Nephron progenitor cell (in vitro differentiated cells): ENCODE measurements at regions not wholly inside any gene's neighbourhood (a gene's known extent, or its start where the extent isn't known, plus 50 kb on each side); places are given as distances from the start of the nearest gene placed in this dataset.

Experiments
- DNase-seq: peaks from one replicate; pipeline ENCODE4 v3.0.0; 2021
- H3K27ac Mint-ChIP-seq: 2 replicates; pipeline ENCODE4 v1.8.0; 2021; ENCODE audit warnings: mild to moderate bottlenecking, moderate library complexity, mixed read lengths
- H3K27me3 Mint-ChIP-seq: 2 replicates; pipeline ENCODE4 v1.8.0; 2021; ENCODE audit warnings: mild to moderate bottlenecking, low read depth, mixed read lengths; ENCODE audit not compliant: poor library complexity
- H3K36me3 Mint-ChIP-seq: 2 replicates; pipeline ENCODE4 v1.8.0; 2021; ENCODE audit warnings: low read depth, mixed read lengths
- H3K4me1 Mint-ChIP-seq: 2 replicates; pipeline ENCODE4 v1.8.0; 2021; ENCODE audit warnings: mixed read lengths
- H3K4me3 Mint-ChIP-seq: 2 replicates; pipeline ENCODE4 v1.8.0; 2021; ENCODE audit warnings: mild to moderate bottlenecking, moderate library complexity, mixed read lengths
- H3K9me3 Mint-ChIP-seq: 2 replicates; pipeline ENCODE4 v1.8.0; 2021; ENCODE audit warnings: mild to moderate bottlenecking, moderate library complexity, mixed read lengths
- CTCF ChIP-seq: fragments of 200-600 bp; sonication (generic); IDR thresholded peaks from 2 replicates; pipeline ENCODE4 v1.5.0; 2021; ENCODE audit warnings: antibody characterized with exemption

GRCh38 chr9:78663369-78663768 is 366.4 kb downstream of the PSAT1 start:
- DNase-seq: no peak
- H3K36me3 Mint-ChIP-seq: no peaks in the 10 kb centered on the region
- H3K4me1 Mint-ChIP-seq: no peaks in the 10 kb centered on the region
- H3K4me3 Mint-ChIP-seq: no peak overlapping the region
- H3K27ac Mint-ChIP-seq: no peak overlapping the region
- peaks cover 10% of the 10 kb centered on the region for H3K27me3 Mint-ChIP-seq
- H3K9me3 Mint-ChIP-seq: no peaks in the 10 kb centered on the region
- TF ChIP-seq CTCF: no peak

- H3K9me3 Mint-ChIP-seq: no peaks in the 10 kb centered on the region
- peaks cover 10% of the 10 kb centered on the region for H3K27me3 Mint-ChIP-seq
- H3K36me3 Mint-ChIP-seq: no peaks in the 10 kb centered on the region
- no peak overlapping the region for H3K27ac Mint-ChIP-seq
- H3K4me3 Mint-ChIP-seq: no peak overlapping the region
- no peak for DNase-seq
- no peaks in the 10 kb centered on the region for H3K4me1 Mint-ChIP-seq
- TF ChIP-seq CTCF: no peak
These were observed 367.4 kb downstream of the PSAT1 start for GRCh38 chr9:78664370-78664769.

GRCh38 chr9:78666818-78667414 is 370.0 kb downstream of the PSAT1 start:
- peaks cover 9% of the 10 kb centered on the region for H3K4me1 Mint-ChIP-seq
- no peak for TF ChIP-seq CTCF
- H3K27me3 Mint-ChIP-seq: no peaks in the 10 kb centered on the region
- DNase-seq: no peak
- no peak overlapping the region for H3K4me3 Mint-ChIP-seq
- H3K27ac Mint-ChIP-seq: no peak overlapping the region
- H3K9me3 Mint-ChIP-seq: no peaks in the 10 kb centered on the region
- H3K36me3 Mint-ChIP-seq: no peaks in the 10 kb centered on the region

GRCh38 chr9:78668148-78668832 is 371.4 kb downstream of the PSAT1 start:
- Mint-ChIP-seq H3K27me3 (no peaks in the 10 kb centered on the region), H3K4me3 (no peak overlapping the region), H3K27ac (no peak overlapping the region), H3K4me1 (peaks cover 21% of the 10 kb centered on the region), H3K9me3 (no peaks in the 10 kb centered on the region), H3K36me3 (no peaks in the 10 kb centered on the region)
- no peak for TF ChIP-seq CTCF
- no peak for DNase-seq

GRCh38 chr9:78669591-78669990 is 372.7 kb downstream of the PSAT1 start:
- Mint-ChIP-seq H3K36me3 (no peaks in the 10 kb centered on the region), H3K9me3 (no peaks in the 10 kb centered on the region)
- no peak for DNase-seq

More at GRCh38 chr9:78669591-78669990, 372.7 kb downstream of the PSAT1 start:
- Mint-ChIP-seq H3K27me3 (no peaks in the 10 kb centered on the region), H3K4me3 (no peak overlapping the region), H3K4me1 (peaks cover 23% of the 10 kb centered on the region), H3K27ac (no peak overlapping the region)
- TF ChIP-seq CTCF: no peak
